ENCODE measurements at regions not wholly inside any gene's neighbourhood (a gene's known extent, or its start where the extent isn't known, plus 50 kb on each side); places are given as distances from the start of the nearest gene placed in this dataset.

- Histone ChIP-seq H2AFZ (ENCODE audit: low read depth, low read length) (no peak overlapping the region), H3K9ac (ENCODE audit: insufficient read depth in 1 of 2, low read depth in 2 of 2, low read length in 2 of 2) (no peak overlapping the region), H3K36me3 (ENCODE audit: control insufficient read depth, insufficient read depth, low read length) (no peaks in the 10 kb centered on the region), H4K20me1 (replicated peaks; ENCODE audit: control insufficient read depth, insufficient read depth, low read length) (peaks cover 5% of the 10 kb centered on the region; the same call in 1 of the 2 replicates), H3K9me1 (ENCODE audit: control insufficient read depth, insufficient read depth, low read length) (no peaks in the 10 kb centered on the region), H3K4me1 (replicated peaks in 1 of 2; ENCODE audit: control insufficient read depth in 2 of 2, insufficient read depth in 2 of 2, low read length in 2 of 2) (no peaks in the 10 kb centered on the region; a peak in 1 of 5 replicates), H3K79me2 (ENCODE audit: control insufficient read depth, insufficient read depth, low read length) (no peaks in the 10 kb centered on the region), H3K27me3 (ENCODE audit: control insufficient read depth in 2 of 2, insufficient read depth in 2 of 2, low read length in 2 of 2) (peaks cover 0 to 16% of the 10 kb centered on the region in 2 experiments; a peak in 2 of 5 replicates), H3K27ac (ENCODE audit: extremely low read depth, low read depth, low read length) (no peak overlapping the region), H3K4me2 (ENCODE audit: insufficient read depth, low read length) (no peak overlapping the region), H3K4me3 (no peak overlapping the region), H3K9me3 (replicated peaks; ENCODE audit: control insufficient read depth, insufficient read depth, low read depth, low read length) (no peaks in the 10 kb centered on the region)
- FAIRE-seq = no peak
- BruUV-seq (replicated peaks) = no TSS peak
- in situ Hi-C loops (cut with MboI) = no loop called here
- no peak for TF ChIP-seq NRF1 (conservative IDR thresholded peaks at IDR 0.05 in 1 of 2, IDR thresholded peaks at IDR 0.05 in 1 of 2)
- no peak for TF ChIP-seq ZFP36 (IDR thresholded peaks at IDR 0.05; ENCODE audit: low read depth, low read length, partially characterized antibody)
- TF ChIP-seq CHD2 (IDR thresholded peaks at IDR 0.05; ENCODE audit: low read depth, low read length) = no peak
- TF ChIP-seq ZNF124 (CRISPR knock-in tag; IDR thresholded peaks at IDR 0.05) = no peak
- TF ChIP-seq NKRF (IDR thresholded peaks at IDR 0.05; ENCODE audit: borderline replicate concordance) = no peak
- no peak for TF ChIP-seq TAF1 (IDR thresholded peaks at IDR 0.05; ENCODE audit: control insufficient read depth, extremely low read depth, insufficient read depth, low read length, severe bottlenecking)
- no peak for TF ChIP-seq CCNT2 (IDR thresholded peaks at IDR 0.05; ENCODE audit: borderline replicate concordance, extremely low read depth, insufficient read length, low read depth, low read length)
- intact Hi-C loops (cut with micrococcal nuclease) = no loop called here
- CTCF ChIA-PET (ENCODE audit: low intra/inter-chr PET ratio) = no interaction called here
- WGBS (ENCODE audit: insufficient coverage, low coverage, missing lambda C conversion rate) = 0% methylated on average over 7 of the region's 7 CpGs
- ATAC-seq = no peak
- no peak for DNase-seq (ENCODE audit: extremely low read depth in 1 of 4, low spot score in 3 of 4)
- POLR2A ChIA-PET = interaction anchor here (0.8 kb wide), 2 partner anchors 13 to 24 kb away, joined by 3 read pairs; no protein-coding TSS in a partner anchor
Measured at GRCh38 chr2:2839393-2839781, 508.3 kb upstream of the MYT1L start.

All from K562 (cell line).